ENCODE measurements at regions not wholly inside any gene's neighbourhood (a gene's known extent, or its start where the extent isn't known, plus 50 kb on each side); places are given as distances from the start of the nearest gene placed in this dataset.
A peak's percentile ranks its signal among the peaks of the same experiment; 100 is the strongest.

DNA sequence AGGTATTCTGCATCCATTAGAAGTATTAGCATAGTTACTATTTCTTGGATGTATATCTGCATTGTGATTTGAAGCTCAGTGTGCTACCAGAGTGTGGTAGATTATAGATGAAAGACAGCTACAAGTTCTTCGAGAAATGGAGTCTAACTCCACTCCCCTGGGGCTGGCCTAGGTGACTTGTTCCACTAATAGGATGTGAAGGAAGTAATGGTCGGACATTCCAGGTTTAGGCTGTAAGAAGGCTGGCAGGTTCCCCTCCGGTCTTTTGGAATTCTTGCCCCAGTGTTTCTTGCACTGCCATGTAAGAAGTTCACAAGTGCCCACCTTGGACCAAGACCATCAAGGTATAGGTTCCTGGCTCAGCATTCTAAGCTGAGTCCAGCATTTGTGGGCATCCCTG, 236.4 kb downstream of the FLRT2 start:
- intact Hi-C loops (cut with DNase I) = no loop called here
- WGBS, 2 donors = 74 to 77% methylated on average over 3 of the region's 3 CpGs

GRCh38 chr14:85764822-85765221, 234.9 kb downstream of the FLRT2 start:
- no peak overlapping the region for H3K27ac ChIP-seq
- DNase-seq (peak in 2 of 4 donors; percentile 4 to 17), ATAC-seq (peak; percentile 30)
- intact Hi-C loops (cut with DNase I) = no loop called here
- no peak for TF ChIP-seq POLR2A (IDR thresholded peaks at IDR 0.05)
- TF ChIP-seq, protein P1, sequence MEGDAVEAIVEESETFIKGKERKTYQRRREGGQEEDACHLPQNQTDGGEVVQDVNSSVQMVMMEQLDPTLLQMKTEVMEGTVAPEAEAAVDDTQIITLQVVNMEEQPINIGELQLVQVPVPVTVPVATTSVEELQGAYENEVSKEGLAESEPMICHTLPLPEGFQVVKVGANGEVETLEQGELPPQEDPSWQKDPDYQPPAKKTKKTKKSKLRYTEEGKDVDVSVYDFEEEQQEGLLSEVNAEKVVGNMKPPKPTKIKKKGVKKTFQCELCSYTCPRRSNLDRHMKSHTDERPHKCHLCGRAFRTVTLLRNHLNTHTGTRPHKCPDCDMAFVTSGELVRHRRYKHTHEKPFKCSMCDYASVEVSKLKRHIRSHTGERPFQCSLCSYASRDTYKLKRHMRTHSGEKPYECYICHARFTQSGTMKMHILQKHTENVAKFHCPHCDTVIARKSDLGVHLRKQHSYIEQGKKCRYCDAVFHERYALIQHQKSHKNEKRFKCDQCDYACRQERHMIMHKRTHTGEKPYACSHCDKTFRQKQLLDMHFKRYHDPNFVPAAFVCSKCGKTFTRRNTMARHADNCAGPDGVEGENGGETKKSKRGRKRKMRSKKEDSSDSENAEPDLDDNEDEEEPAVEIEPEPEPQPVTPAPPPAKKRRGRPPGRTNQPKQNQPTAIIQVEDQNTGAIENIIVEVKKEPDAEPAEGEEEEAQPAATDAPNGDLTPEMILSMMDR (IDR thresholded peaks at IDR 0.05) = no peak
- H3K9me3 ChIP-seq = no peaks in the 10 kb centered on the region
- H3K27me3 ChIP-seq = no peaks in the 10 kb centered on the region
- no peaks in the 10 kb centered on the region for H3K36me3 ChIP-seq (replicated peaks in 1 of 2; ENCODE audit: insufficient read depth in 1 of 2, low read depth in 2 of 2)
- H3K4me3 ChIP-seq = no peak overlapping the region
- H3K4me1 ChIP-seq = no peaks in the 10 kb centered on the region
- 73 to 75% methylated on average over 6 of the region's 6 CpGs for WGBS, 2 donors

More for the DNA sequence above, 236.4 kb downstream of the FLRT2 start:
- ATAC-seq (no peak), DNase-seq (no peak)
- H3K27ac ChIP-seq = no peak overlapping the region
- no peaks in the 10 kb centered on the region for H3K27me3 ChIP-seq
- no peaks in the 10 kb centered on the region for H3K9me3 ChIP-seq
- no peaks in the 10 kb centered on the region for H3K4me1 ChIP-seq
- no peak overlapping the region for H3K4me3 ChIP-seq
- H3K36me3 ChIP-seq (replicated peaks in 1 of 2; ENCODE audit: insufficient read depth in 1 of 2, low read depth in 2 of 2) = no peaks in the 10 kb centered on the region
- no peak for TF ChIP-seq POLR2A (IDR thresholded peaks at IDR 0.05)
- TF ChIP-seq, protein P1 (IDR thresholded peaks at IDR 0.05) = no peak

DNA sequence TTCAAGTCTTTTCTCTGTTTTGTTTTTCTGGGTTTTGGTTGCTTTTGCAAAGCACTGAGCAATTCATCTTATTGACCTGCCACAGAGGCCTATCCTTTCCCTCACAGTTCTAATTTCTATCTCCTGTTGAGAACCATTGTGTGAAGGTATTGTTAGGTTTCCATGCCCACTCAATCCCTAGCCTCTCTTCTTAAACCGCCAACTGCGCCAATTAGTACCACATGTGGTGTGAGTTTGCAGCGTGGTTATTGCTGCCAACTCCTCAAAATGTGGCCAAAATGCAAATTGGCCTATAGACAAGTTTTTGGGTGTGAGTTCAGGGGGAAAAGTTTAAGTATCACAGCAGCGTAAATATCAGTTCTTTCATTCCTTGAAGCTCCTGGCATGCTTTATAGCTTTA, 232.6 kb downstream of the FLRT2 start:
- Histone ChIP-seq H3K4me3 (no peak overlapping the region), H3K27me3 (no peaks in the 10 kb centered on the region), H3K27ac (no peak overlapping the region), H3K36me3 (replicated peaks in 1 of 2; ENCODE audit: insufficient read depth in 1 of 2, low read depth in 2 of 2) (no peaks in the 10 kb centered on the region), H3K4me1 (no peaks in the 10 kb centered on the region), H3K9me3 (no peaks in the 10 kb centered on the region)
- ATAC-seq (no peak), DNase-seq (no peak)
- TF ChIP-seq, protein P1 (IDR thresholded peaks at IDR 0.05) = no peak
- no peak for TF ChIP-seq POLR2A (IDR thresholded peaks at IDR 0.05)
- intact Hi-C loops (cut with DNase I) = no loop called here
- 87 to 88% methylated on average over 4 of the region's 4 CpGs for WGBS, 2 donors

GRCh38 chr14:85752175-85752574, 222.2 kb downstream of the FLRT2 start:
- no peak for ATAC-seq
- intact Hi-C loops (cut with DNase I) = no loop called here
- TF ChIP-seq, protein P1 (IDR thresholded peaks at IDR 0.05) = no peak
- TF ChIP-seq POLR2A (IDR thresholded peaks at IDR 0.05) = no peak

GRCh38 chr14:85744573-85744972, 214.6 kb downstream of the FLRT2 start:
- no peaks in the 10 kb centered on the region for H3K36me3 ChIP-seq (replicated peaks in 1 of 2; ENCODE audit: insufficient read depth in 1 of 2, low read depth in 2 of 2)
- H3K27ac ChIP-seq = no peak overlapping the region
- 91% methylated on average over 4 of the region's 4 CpGs for WGBS, 2 donors
- intact Hi-C loops (cut with DNase I) = no loop called here
- H3K27me3 ChIP-seq = no peaks in the 10 kb centered on the region
- DNase-seq (no peak), ATAC-seq (no peak)
- H3K4me1 ChIP-seq = no peaks in the 10 kb centered on the region
- H3K4me3 ChIP-seq = no peak overlapping the region
- peaks cover 0 to 6% (median 0%) of the 10 kb centered on the region in 3 donors for H3K9me3 ChIP-seq
- no peak for TF ChIP-seq POLR2A (IDR thresholded peaks at IDR 0.05)
- TF ChIP-seq, protein P1 (IDR thresholded peaks at IDR 0.05) = no peak

More at GRCh38 chr14:85752175-85752574, 222.2 kb downstream of the FLRT2 start:
- no peak overlapping the region for H3K27ac ChIP-seq
- peaks cover 0 to 6% (median 0%) of the 10 kb centered on the region in 3 donors for H3K9me3 ChIP-seq
- 14 to 39% methylated on average over 2 of the region's 2 CpGs for WGBS, 2 donors
- DNase-seq = no peak
- no peaks in the 10 kb centered on the region for H3K36me3 ChIP-seq (replicated peaks in 1 of 2; ENCODE audit: insufficient read depth in 1 of 2, low read depth in 2 of 2)
- H3K27me3 ChIP-seq = no peaks in the 10 kb centered on the region
- H3K4me1 ChIP-seq = no peaks in the 10 kb centered on the region
- no peak overlapping the region for H3K4me3 ChIP-seq

Data from body of pancreas (tissue), 4 donors.